HG03378 (cell line): ENCODE measurements at regions not wholly inside any gene's neighbourhood (a gene's known extent, or its start where the extent isn't known, plus 50 kb on each side); places are given as distances from the start of the nearest gene placed in this dataset.
"Not testable (repeated sequence)": the region's sequence is repeated elsewhere in the genome, so short reads cannot be mapped to it uniquely, and the experiment has no call there.

ENCODE experiments used
- ATAC-seq: cut with Tn5 transposase; IDR thresholded peaks from one replicate; pipeline ENCODE4 v1.9.1; 2021; ENCODE audit warnings: mild to moderate bottlenecking, moderate library complexity; ENCODE audit not compliant: unreplicated experiment

GRCh38 chr4:58081356-58081755 lies 971.2 kb upstream of the IGFBP7 start:
- ATAC-seq = no peak

- ATAC-seq = no peak
These were observed 965.5 kb upstream of the IGFBP7 start for GRCh38 chr4:58075724-58076123.

GRCh38 chr4:58074382-58074781 lies 964.2 kb upstream of the IGFBP7 start:
- ATAC-seq = no peak

GRCh38 chr4:58070726-58071125 lies 960.5 kb upstream of the IGFBP7 start:
- ATAC-seq = no peak

GRCh38 chr4:58064653-58065052 lies 954.5 kb upstream of the IGFBP7 start:
- ATAC-seq = no peak

GRCh38 chr4:58063404-58064160 lies 953.4 kb upstream of the IGFBP7 start:
- no peak for ATAC-seq

- ATAC-seq = no peak
These were observed 951.8 kb upstream of the IGFBP7 start for GRCh38 chr4:58061967-58062366.

GRCh38 chr4:58050439-58050838 lies 940.3 kb upstream of the IGFBP7 start:
- no peak for ATAC-seq

GRCh38 chr4:58048491-58048890 lies 938.3 kb upstream of the IGFBP7 start:
- no peak for ATAC-seq

- ATAC-seq = no peak
These were observed 932.0 kb upstream of the IGFBP7 start for GRCh38 chr4:58042176-58042575.

GRCh38 chr4:57993944-57994343 lies 883.8 kb upstream of the IGFBP7 start:
- ATAC-seq = no peak

- ATAC-seq = no peak
These were observed 879.2 kb upstream of the IGFBP7 start for GRCh38 chr4:57989430-57989829.

GRCh38 chr4:57985161-57985560 lies 875.0 kb upstream of the IGFBP7 start:
- ATAC-seq = no peak

- ATAC-seq = no peak
These were observed 870.9 kb upstream of the IGFBP7 start for GRCh38 chr4:57981123-57981522.

GRCh38 chr4:57974821-57975220 lies 864.6 kb upstream of the IGFBP7 start:
- ATAC-seq = no peak

GRCh38 chr4:57973819-57974218 lies 863.6 kb upstream of the IGFBP7 start:
- no peak for ATAC-seq

- no peak for ATAC-seq
These were observed 861.1 kb upstream of the IGFBP7 start for GRCh38 chr4:57971261-57971660.

- no peak for ATAC-seq
These were observed 857.0 kb upstream of the IGFBP7 start for GRCh38 chr4:57966987-57967760.

GRCh38 chr4:57965431-57965830 lies 855.2 kb upstream of the IGFBP7 start:
- not testable (repeated sequence) for ATAC-seq

GRCh38 chr4:57945298-57945697 lies 835.1 kb upstream of the IGFBP7 start:
- no peak for ATAC-seq

GRCh38 chr4:57943682-57944081 lies 833.5 kb upstream of the IGFBP7 start:
- ATAC-seq = no peak

GRCh38 chr4:57937326-57937725 lies 827.1 kb upstream of the IGFBP7 start:
- not testable (repeated sequence) for ATAC-seq
